NT2/D1 (cell line): ENCODE measurements at regions not wholly inside any gene's neighbourhood (a gene's known extent, or its start where the extent isn't known, plus 50 kb on each side); places are given as distances from the start of the nearest gene placed in this dataset.

Experiments
- DNase-seq: peaks from one replicate; pipeline ENCODE4 v3.0.0-alpha.2; 2011; ENCODE audit warnings: low read depth, low spot score
- H3K27me3 ChIP-seq: 2 replicates; pipeline ENCODE4 v1.6.0; 2011; ENCODE audit warnings: mild to moderate bottlenecking; ENCODE audit not compliant: insufficient read length, insufficient read depth
- H3K36me3 ChIP-seq: 2 replicates; pipeline ENCODE4 v1.6.1; 2011; ENCODE audit warnings: mild to moderate bottlenecking, low read length, mixed read lengths; ENCODE audit not compliant: insufficient read depth, insufficient read length
- H3K4me1 ChIP-seq: 2 replicates; pipeline ENCODE4 v1.5.1; 2011; ENCODE audit not compliant: insufficient read depth, insufficient read length
- H3K4me3 ChIP-seq: 2 replicates; pipeline ENCODE4 v1.5.1; 2011; ENCODE audit warnings: low read depth; ENCODE audit not compliant: insufficient read length
- H3K9ac ChIP-seq: 2 replicates; pipeline ENCODE4 v1.6.0; 2011; ENCODE audit warnings: low read depth; ENCODE audit not compliant: insufficient read length
- H3K9me3 ChIP-seq: 2 replicates; pipeline ENCODE4 v1.5.1; 2011; ENCODE audit warnings: mild to moderate bottlenecking, low read length; ENCODE audit not compliant: insufficient read depth
- SUZ12 ChIP-seq: IDR thresholded peaks from 2 replicates; pipeline ENCODE4 v1.6.1; 2011; ENCODE audit not compliant: insufficient read length, insufficient read depth; ENCODE audit errors: extremely low read depth
- YY1 ChIP-seq: IDR thresholded peaks from 2 replicates; pipeline ENCODE4 v1.6.1; 2011; ENCODE audit not compliant: insufficient read length, insufficient read depth
- ZNF274 ChIP-seq: IDR thresholded peaks from 2 replicates; pipeline ENCODE4 v1.6.1; 2011; ENCODE audit warnings: mild to moderate bottlenecking, low read depth, low read length

DNA sequence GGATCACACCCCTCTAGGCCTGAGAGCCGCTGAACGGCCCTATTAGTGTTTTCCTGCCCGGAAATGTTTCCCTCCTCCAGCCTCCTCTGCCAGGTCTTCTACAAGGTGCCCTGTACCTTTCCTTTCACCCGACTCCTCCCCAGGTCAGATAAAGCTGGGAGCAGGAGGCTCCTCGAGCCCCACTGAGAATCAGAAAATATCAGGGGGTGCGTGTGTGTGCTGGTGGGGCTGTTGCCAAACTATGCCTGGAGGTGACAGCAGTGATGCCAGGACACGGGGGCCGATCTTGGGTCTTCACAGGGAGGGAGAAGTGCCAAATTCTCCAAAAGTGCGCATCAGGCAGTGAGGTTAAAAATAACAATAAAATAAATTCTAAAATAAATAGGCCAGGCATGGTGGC lies 222.8 kb upstream of the RREB1 start:
- Histone ChIP-seq H3K4me3 (no peak overlapping the region), H3K9me3 (no peaks in the 10 kb centered on the region), H3K4me1 (peaks cover 10% of the 10 kb centered on the region), H3K27me3 (no peaks in the 10 kb centered on the region), H3K9ac (no peak overlapping the region), H3K36me3 (no peaks in the 10 kb centered on the region)
- TF ChIP-seq ZNF274 = no peak
- no peak for TF ChIP-seq SUZ12
- no peak for TF ChIP-seq YY1
- DNase-seq = no peak

DNA sequence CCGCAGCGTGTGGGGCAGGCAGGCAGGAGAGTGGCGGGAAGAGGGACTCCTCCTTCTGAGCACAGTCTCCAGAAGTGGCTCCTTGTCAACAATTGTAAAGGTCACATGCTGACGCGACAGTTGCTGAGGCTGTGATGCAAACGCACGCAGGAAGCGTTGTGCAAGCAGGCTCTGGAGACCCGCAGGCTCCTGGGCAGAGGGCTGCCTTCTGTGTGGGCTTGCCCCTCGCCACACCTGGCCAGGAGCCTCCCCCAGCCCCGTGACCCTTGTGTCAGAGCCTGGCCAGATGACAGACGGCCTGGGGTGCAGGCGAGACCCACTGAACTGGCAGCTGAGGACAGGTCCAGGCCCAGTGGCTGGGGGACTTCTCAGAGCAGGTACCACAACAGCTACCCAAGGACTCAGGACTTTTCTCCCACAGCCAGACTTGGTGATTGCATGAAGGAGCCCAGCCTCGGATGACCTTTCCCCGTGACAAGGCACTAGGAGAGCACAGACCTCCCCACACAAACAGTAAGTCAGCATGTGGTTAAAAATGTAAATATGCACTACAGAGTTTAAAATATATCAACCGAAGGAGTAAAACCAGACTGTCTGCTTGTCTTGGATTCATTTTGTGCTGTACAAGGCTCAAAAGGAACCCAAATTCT lies 222.1 kb upstream of the RREB1 start:
- H3K4me3 ChIP-seq = no peak overlapping the region
- DNase-seq = no peak
- no peak for TF ChIP-seq ZNF274
- TF ChIP-seq YY1 = no peak
- TF ChIP-seq SUZ12 = no peak

GRCh38 chr6:6886171-6886885 lies 221.4 kb upstream of the RREB1 start:
- no peak for DNase-seq
- H3K36me3 ChIP-seq = no peaks in the 10 kb centered on the region
- TF ChIP-seq YY1 (no peak), ZNF274 (no peak), SUZ12 (no peak)
- H3K4me1 ChIP-seq = peaks cover 12% of the 10 kb centered on the region
- no peaks in the 10 kb centered on the region for H3K27me3 ChIP-seq
- H3K9ac ChIP-seq = no peak overlapping the region
- H3K9me3 ChIP-seq = no peaks in the 10 kb centered on the region
- no peak overlapping the region for H3K4me3 ChIP-seq

More for the DNA sequence above, 222.1 kb upstream of the RREB1 start:
- Histone ChIP-seq H3K9me3 (no peaks in the 10 kb centered on the region), H3K36me3 (no peaks in the 10 kb centered on the region), H3K4me1 (peaks cover 10% of the 10 kb centered on the region), H3K27me3 (no peaks in the 10 kb centered on the region), H3K9ac (peak overlapping the region; percentile 56)

GRCh38 chr6:6886886-6887285 lies 220.9 kb upstream of the RREB1 start:
- Histone ChIP-seq H3K27me3 (no peaks in the 10 kb centered on the region), H3K36me3 (no peaks in the 10 kb centered on the region), H3K9me3 (no peaks in the 10 kb centered on the region), H3K4me3 (no peak overlapping the region), H3K9ac (no peak overlapping the region), H3K4me1 (peaks cover 12% of the 10 kb centered on the region)
- no peak for DNase-seq
- TF ChIP-seq YY1 (no peak), ZNF274 (no peak), SUZ12 (no peak)

GRCh38 chr6:6889601-6890000 lies 218.2 kb upstream of the RREB1 start:
- Histone ChIP-seq H3K9me3 (no peaks in the 10 kb centered on the region), H3K36me3 (no peaks in the 10 kb centered on the region), H3K27me3 (no peaks in the 10 kb centered on the region), H3K9ac (no peak overlapping the region), H3K4me1 (peaks cover 15% of the 10 kb centered on the region), H3K4me3 (no peak overlapping the region)
- no peak for TF ChIP-seq ZNF274
- TF ChIP-seq YY1 = no peak
- TF ChIP-seq SUZ12 = no peak
- DNase-seq = no peak

DNA sequence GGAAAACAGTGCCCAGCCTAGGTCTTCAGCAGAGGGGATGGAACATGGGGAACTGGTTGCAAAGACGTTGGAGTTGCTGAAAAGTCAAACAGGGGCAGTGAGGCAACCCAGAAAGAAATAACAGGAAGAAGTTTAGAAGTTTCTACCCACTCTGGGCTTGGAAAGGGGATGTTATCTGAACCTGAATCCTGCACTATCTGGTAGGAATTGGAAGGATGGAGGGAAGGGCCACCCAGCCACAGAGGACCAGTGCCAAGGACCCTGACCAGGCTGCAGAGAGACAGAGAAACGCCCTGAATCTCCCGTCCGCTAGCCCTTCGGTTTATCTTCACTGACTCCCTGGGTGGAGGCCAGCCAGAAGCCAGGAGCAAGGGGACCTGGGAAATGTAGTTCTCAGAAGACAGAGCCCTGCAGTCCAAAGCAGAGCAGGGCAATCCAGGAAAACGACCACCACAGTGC lies 217.3 kb upstream of the RREB1 start:
- Histone ChIP-seq H3K27me3 (no peaks in the 10 kb centered on the region), H3K4me3 (no peak overlapping the region), H3K36me3 (no peaks in the 10 kb centered on the region), H3K9me3 (no peaks in the 10 kb centered on the region), H3K9ac (peak overlapping the region; percentile 34), H3K4me1 (peaks cover 14% of the 10 kb centered on the region)
- TF ChIP-seq SUZ12 (no peak), ZNF274 (no peak), YY1 (no peak)
- no peak for DNase-seq

DNA sequence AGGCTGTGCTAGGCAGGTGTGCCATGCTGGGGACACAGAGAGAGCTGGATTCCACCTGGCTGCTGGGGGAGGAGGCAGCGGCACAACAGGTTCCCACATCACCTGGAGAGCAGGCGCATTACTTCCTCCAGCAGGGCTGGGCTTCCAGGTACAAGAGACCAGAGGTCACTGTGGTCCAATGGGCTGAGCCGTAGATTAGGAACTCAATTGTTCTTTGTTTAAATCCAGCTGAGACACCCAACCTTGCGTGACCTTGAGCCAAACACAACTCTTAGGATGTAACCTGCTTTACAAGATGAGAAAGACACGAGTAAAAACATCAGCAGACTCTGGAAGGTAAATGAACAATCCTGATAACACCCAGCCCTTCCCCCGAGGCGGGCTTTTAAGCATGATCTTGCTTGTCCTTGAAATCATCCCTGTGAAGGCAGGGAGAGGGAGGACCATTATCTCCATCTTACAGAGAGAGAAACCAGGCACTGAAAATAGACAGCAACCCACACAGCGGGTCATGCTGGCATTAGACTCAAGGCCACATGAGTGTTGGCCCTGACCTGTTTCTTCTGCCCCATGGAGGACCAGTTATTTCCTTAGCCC lies 216.5 kb upstream of the RREB1 start:
- no peak for DNase-seq
- no peak for TF ChIP-seq SUZ12
- no peak for TF ChIP-seq YY1
- no peak for TF ChIP-seq ZNF274
- Histone ChIP-seq H3K4me1 (peaks cover 9% of the 10 kb centered on the region), H3K4me3 (no peak overlapping the region), H3K9ac (no peak overlapping the region), H3K9me3 (no peaks in the 10 kb centered on the region), H3K27me3 (no peaks in the 10 kb centered on the region), H3K36me3 (no peaks in the 10 kb centered on the region)
